ENCODE measurements at regions not wholly inside any gene's neighbourhood (a gene's known extent, or its start where the extent isn't known, plus 50 kb on each side); places are given as distances from the start of the nearest gene placed in this dataset.
"Not testable (repeated sequence)": the region's sequence is repeated elsewhere in the genome, so short reads cannot be mapped to it uniquely, and the experiment has no call there.

DNA sequence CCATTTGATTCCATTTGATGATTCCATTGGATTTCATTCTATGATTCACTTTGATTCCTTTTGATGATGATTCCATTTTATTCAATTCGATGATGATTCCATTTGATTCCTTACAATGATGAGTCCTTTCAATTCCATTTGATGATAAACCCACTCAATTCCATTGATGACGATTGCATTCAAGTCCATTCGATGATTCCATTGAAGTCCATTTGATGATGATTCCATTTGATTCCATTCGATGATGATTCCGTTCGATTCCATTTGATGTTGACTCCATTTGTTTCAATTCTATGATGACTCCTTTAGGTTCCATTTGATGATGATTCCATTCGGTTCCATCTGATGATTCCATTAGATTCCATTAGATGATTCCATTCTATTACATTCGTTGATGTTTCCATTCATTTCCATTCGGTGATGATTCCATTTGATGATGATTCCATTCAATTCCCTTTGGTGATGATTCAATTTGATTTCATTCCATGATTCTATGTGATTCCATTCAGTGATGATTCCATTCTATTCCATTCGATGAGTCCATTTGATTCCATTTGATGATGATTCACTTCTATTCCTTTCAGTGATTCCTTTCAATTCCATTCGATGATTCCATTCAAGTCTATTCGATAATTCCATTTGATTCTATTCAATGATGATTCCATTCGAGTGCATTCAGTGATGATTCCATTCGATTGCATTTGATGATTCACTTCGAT lies 1106.0 kb downstream of the RPIA start:
- DNase-seq: no peak

DNA sequence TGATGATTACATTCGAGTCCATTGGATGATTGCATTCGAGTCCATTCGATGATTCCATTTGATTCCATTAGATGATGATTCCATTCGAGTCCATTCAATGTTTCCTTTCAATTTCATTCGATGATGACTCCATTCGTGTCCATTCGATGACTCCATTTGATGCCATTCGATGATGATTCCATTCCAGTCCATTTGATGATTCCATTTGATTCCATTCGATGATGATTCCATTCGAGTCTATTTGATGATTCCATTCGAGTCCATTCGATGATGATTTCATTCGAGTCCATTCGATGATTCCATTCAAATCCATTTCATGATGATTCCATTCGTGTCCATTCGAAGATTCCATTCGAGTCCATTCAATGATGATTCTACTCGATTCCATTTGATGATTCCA lies 1109.7 kb downstream of the RPIA start:
- DNase-seq: not testable (repeated sequence)

DNA sequence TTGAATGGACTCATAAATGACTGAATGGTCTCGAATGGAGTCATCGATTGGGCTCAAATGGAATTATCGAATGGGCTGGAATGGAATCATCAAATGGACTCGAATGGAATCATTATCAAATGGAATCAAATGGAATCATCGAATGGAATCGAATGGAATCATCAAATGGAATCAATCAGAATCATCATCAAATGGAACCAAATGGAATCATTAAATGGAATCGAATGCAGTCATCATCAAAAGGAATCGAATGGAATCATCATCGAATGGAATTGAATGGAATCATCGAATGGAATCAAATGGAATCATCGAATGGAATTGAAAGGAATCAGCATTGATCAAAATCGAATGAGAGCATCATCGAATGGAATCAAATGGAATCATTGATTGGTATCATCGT lies 1114.9 kb downstream of the RPIA start:
- DNase-seq: not testable (repeated sequence)

DNA sequence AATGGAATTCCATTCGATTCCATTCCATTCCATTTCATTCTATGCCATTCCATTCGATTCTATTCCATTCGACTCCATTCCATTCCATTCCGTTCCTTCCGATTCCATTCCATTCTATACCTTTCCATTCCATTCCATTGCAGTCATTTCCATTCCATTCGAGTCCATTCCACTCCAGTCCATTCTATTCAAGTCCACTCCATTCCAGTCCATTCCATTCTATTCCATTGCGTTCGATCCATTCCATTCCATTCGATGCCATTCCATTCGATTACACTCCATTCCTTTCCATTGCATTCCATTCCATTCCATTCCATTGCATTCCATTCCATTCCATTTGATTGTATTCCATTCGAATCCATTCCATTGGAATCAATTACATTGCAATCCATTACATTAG lies 1119.8 kb downstream of the RPIA start:
- DNase-seq: no peak

DNA sequence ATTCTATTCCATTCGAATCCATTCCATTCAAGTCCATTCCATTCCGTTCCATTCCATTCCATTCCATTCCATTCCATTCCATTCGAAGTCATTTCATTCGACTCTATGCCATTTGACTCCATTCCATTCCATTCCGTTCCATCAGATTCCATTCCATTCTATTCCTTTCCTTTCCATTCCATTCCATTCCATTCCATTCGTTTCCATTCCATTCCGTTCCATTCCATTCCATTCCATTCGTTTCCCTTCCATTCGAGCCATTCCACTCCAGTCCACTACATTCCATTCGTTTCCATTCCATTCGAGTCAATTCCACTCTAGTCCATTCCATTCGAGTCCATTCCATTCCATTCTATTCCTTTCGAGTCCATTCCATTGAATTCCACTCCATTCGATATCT lies 1120.4 kb downstream of the RPIA start:
- not testable (repeated sequence) for DNase-seq

DNA sequence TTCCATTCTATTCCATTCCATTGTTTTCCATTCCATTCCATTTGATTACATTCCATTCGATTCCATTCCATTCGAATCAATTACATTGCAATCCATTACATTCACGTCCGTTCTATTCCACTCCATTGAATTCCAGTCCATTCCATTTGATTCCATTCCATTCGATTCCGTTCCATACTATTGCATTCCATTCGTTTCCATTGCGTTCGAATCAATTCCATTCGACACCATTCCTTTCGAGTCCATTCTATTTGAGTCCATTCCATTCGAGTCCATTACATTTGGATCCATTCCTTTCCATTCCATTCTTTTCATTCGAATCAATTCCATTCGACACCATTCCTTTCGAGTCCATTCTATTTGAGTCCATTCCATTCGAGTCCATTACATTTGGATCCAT lies 1122.9 kb downstream of the RPIA start:
- DNase-seq: not testable (repeated sequence)

DNA sequence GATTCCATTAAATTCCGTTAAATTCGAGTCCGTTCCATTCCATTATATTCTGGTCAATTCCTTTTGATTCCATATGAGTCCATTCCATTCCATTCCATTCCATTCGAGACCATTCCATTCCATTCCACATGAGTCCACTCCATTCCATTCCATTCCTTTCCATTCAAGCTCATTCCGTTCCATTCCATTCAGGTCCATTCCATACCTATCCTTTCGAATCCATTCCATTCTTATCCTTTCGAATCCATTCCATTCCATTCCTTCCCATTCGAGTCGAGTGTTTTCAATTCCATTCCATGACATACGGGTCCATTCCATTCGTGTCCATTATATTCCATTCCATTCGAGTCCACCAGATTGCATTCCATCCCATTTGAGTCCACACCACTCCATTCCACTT lies 1127.4 kb downstream of the RPIA start:
- no peak for DNase-seq

DNA sequence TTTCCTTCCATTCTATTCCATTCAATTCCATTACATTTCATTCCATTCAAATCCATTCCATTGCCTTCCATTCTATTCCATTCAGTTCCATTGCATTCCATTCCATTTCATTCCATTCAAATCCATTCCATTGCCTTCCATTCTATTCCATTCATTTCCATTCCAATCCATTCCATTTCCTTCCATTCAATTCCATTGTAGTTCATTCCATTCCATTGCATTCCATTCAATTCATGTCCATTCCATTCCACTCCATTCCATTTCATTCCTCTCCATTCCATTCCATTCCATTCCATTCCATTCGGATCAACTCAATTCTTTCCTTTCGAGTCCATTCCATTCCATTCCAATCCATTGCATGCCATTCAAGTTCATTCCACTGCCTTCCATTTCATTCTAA lies 1128.3 kb downstream of the RPIA start:
- DNase-seq: no peak

DNA sequence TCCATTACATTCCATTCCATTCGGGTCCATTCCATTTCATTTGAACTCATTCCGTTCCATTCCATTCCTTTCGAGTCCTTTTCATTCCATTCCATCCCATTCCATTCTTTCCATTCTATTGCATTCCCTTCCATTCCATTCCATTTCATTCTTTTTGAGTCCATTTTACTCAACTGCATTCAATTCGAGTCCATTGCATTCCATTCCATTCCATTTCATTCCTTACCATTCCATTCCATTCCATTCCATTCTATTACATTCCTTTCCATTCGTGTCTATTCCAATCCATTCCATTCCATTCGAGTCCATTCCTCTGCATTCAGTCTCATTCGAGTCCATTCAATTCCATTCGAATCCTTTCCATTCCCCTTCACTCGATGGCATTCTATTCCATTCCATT lies 1128.8 kb downstream of the RPIA start:
- no peak for DNase-seq

DNA sequence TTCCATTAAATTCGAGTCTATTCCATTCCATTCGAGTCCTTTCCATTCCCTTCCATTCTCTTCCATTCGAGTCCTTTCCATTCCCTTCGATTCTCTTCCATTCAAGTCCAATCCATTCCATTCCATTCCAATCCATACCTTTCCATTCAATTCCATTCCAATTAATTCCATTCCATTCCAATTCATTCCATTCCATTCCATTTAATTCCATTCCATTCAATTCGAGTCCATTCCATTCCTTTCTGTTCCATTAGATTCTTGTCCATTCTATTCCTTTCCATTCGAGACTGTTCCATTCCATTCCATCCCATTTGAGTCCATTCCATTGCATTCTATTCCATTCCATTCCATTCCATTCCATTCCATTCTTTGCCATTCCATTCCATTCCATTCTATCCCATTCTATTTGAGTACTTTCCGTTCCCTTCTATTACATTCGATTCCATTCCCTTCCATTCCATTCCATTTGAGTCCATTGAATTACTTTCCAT lies 1130.0 kb downstream of the RPIA start:
- DNase-seq: no peak

DNA sequence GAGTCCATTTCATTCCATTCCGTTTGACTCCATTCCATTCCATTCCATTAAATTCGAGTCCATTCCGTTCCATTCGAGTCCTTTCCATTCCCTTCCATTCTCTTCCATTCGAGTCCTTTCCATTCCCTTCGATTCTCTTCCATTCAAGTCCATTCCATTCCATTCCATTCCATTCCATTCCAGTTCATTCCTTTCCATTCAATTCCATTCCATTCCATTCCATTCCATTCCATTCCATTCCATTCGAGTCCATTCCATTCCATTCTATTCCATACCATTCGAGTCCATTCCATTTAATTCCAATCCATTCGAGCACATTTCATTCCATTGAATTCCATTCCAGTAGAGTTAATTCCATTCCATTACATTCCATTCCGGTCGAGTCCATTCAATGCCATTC lies 1130.9 kb downstream of the RPIA start:
- DNase-seq: not testable (repeated sequence)

DNA sequence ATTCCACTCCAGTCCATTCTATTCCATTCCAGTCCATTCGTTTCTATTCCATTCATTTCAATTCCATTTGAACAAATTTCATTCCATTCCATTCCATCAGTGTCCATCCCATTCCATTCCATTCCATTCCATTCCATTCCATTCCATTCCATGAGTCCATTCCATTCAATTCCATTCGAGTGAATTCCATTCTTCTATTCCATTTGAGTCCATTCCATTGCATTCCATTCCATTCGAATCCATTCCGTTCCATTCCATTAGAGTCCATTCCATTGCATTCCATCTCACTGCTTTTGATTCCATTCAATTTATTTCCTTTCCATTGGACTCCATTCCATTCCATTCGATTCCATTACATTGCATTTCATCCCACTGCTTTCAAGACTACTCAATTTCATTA lies 1132.1 kb downstream of the RPIA start:
- DNase-seq: no peak

DNA sequence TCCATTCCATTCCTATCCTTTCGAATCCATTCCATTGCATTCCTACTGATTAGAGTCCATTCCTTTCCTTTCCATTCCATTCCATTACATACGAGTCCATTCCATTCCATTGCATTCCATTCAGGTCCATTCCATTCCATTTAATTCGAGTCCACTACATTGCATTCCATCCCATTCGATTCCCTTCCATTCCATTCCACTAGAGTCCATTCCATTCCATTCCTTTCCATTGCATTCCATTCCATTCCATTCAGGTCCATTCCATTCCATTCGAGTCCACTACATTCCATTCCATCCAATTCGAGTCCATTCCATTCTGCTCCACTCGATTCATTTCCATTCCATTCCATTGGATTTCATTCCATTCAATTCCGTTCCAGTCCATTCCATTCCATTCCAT lies 1133.6 kb downstream of the RPIA start:
- no peak for DNase-seq

DNA sequence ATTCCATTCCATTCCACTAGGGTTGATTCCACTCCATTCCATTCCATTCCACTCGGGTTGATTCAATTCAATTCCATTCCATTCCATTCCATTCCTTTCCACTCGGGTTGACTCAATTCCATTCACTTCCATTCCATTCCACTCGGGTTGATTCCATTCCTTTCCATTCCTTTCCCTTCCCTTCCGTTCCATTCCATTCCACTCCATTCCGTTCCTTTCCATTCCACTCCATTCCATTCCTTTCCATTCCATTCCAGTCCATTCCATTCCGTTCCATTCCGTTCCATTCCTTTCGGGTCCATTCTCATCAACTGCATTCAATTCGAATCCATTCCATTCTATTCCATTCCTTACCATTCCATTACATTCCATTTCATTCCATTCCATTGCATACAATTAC lies 1135.3 kb downstream of the RPIA start:
- DNase-seq: not testable (repeated sequence)

DNA sequence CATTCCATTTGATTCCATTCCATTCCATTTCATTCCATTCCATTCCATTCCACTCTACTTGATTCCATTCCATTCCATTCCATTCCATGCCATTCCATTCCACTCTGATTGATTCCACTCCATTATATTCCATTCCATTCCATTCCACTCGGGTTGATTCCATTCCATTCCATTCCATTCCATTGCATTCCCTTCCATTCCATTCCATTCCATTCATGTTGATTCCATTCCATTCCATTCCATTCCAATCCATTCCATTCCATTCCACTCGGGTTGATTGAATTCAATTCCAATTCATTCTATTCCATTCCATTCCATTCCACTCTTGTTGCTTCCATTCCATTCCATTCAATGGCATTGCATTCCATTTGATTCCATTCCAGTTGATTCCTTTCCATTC lies 1136.4 kb downstream of the RPIA start:
- not testable (repeated sequence) for DNase-seq

DNA sequence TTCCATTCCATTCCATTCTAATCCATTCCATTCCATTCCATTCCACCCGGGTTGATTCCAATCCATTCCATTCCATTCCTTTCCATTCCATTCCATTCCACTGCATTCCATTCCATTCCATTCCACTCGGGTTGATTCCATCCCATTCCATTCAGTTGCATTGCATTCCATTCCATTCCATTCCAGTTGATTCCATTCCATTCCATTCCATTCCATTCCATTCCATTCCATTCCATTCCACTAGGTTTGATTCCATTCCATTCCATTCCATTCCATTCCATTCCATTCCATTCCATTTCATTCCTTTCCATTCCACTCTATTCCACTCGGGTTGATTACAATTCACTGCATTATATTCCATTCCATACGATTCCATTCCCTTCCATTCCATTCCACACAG lies 1136.9 kb downstream of the RPIA start:
- not testable (repeated sequence) for DNase-seq

DNA sequence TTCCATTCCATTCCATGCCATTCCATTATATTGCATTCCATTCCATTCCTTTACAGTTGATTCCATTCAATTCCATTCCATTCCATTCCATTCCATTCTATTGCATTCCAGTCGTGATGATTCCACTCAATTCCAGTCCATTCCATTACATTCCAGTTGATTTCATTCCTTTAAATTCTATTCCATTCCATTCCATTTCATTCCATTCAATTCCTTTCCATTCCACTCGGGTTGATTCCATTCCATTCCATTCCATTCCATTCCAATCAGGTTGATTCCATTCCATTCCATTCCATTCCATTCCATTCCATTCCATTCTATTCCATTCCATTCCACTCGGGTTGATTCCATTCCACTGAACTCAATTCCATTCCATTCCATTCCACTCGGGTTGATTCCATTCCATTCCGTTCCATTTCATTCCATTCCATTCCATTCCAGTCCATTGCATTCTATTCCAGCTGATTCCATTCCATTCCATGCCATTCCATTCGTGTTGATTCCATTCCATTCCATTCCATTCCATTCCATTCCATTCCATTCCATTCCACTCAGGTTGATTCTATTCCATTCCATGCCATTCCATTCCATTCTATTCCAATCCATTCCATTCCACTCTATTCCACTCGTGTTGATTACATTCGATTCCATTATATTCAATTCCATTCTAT lies 1137.6 kb downstream of the RPIA start:
- not testable (repeated sequence) for DNase-seq

DNA sequence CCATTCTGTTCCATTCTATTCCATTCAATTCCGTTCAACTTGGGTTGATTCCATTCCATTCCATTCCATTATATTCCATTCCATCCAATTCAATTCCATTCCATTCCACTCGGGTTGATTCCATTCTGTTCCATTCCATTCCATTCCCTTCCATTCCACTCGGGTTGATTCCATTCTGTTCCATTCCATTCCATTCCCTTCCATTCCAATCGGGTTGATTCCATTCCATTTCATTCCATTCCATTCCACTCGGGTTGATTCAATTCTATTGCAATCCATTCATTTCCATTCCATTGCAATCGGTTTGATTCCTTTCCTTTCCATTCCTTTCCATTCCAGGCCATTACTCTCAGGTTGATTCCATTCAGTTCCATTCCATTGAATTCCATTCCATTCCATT lies 1138.4 kb downstream of the RPIA start:
- no peak for DNase-seq

DNA sequence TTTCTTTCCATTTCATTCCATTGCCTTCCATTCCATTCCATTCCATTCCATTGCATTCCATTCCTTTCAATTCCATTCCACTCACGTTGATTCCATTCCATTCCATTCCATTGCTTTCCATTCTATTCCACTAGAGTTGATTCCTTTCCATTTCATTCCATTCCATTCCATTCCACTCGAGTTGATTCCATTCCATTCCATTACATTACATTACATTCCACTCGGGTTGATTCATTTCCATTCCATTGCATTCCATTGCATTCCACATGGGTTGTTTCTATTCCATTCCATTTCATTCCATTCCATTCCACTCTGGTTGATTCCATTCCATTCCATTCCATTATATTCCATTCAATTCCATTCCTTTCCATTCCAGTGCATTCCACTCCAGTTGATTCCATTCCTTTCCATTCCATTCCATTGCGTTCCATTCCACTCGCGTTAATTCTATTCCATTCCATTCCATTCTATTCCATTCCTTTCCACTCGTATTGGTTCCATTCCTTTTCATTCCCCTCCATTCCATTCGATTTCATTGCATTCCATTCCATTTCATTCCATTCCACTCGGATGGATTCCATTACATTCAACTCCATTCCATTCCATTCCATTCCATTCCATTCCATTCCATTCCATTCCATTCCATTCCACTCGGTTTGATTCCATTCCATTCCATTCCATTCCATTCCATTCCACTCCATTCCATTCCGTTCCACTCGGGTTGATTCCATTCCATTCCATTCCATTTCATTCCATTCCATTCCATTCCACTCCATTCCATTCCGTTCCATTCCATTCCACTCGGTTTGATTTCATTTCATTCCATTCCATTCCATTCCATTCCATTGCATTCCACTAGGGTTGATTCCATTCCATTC lies 1139.1 kb downstream of the RPIA start:
- not testable (repeated sequence) for DNase-seq

DNA sequence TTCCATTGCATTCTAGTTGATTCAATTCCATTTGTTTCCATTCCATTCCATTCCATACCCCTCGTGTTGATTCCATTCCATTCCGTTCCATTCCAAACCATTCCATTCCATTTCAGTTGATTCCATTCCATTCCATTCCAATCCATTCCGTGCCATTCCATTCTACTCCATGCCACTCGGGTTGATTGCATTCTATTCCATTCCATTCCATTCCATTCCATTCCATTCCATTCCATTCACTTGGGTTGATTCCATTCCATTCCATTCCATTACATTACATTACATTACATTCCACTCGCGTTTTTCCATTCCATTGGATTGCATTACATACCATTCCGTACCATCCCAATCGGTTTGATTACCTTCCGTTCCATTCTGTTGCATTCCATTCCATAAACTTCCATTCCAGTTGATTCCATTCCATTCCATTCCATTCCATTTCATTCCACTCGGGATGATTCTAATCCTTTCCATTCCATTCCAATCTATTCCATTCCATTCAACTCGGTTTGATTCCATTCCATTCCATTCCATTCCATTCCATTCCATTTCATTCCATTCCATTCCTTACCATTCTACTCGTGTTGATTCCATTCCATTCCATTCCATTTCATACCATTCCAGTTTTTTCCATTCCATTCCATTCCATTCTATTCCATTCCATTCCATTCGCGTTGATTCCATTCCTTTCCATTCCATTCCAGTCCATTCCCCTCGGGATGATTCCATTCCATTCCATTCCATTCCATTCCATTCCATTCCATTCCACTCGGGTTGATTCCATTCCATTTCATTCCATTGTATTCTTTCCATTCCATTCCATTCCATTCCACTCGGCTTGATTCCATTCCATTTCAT lies 1140.4 kb downstream of the RPIA start:
- no peak for DNase-seq

DNA sequence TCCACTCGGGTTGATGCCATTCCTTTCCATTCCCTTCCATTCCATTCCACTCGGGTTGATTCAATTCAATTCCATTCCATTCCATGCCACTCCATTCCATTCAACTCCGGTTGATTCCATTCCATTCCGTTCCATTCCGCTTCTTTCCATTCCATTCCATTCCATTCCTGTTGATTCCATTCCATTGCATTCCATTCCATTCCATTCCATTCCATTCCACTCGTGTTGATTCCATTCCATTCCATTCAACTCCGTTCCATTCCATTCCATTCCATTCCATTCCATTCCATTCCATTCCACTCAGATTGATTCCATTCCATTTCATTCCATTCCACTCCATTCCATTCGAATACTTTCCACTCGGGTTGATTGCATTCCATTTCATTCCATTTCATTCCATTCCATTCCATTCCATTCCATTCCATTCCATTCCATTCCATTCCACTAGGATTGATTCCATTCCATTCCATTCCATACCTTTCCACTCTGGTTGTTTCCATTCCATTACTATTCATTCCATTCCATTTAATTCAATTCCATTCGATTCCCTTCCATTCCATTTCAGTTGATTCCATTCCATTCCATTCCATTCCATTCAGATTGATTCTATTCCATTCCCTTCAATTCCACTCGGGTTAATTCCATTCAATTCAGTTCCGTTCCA lies 1141.8 kb downstream of the RPIA start:
- DNase-seq: no peak

DNA sequence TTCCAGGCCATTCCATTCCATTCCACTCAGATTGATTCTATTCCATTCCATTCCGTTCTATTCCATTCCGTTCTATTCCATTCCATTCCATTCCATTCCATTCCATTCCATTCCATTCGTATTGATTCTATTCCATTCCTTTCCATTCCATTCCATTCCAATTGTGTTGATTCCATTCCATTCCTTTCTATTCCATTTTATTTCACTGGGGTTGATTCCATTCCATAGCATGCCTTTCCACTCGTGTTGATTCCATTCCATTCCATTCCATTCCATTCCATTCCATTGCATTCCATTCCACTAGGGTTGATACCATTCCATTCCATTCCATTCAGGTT lies 1142.3 kb downstream of the RPIA start:
- DNase-seq: no peak
